Immature natural killer cell (primary cell): ENCODE measurements at regions not wholly inside any gene's neighbourhood (a gene's known extent, or its start where the extent isn't known, plus 50 kb on each side); places are given as distances from the start of the nearest gene placed in this dataset.

ENCODE experiments used
- DNase-seq, 3 donors: peaks; one replicate each; pipeline ENCODE4 v3.0.0; 2022; ENCODE audit warnings: mixed read lengths in 1 of 3
- H3K27ac Mint-ChIP-seq, 6 donors: one replicate each; pipeline ENCODE4 v1.8.0; 2020; ENCODE audit warnings: mixed read lengths in 6 of 6, mild to moderate bottlenecking in 5 of 6, inconsistent platforms in 4 of 6, moderate library complexity in 3 of 6
- H3K27me3 Mint-ChIP-seq, 3 donors: one replicate each; pipeline ENCODE4 v1.8.0; 2020 to 2021; ENCODE audit warnings: low read depth in 3 of 3, mild to moderate bottlenecking in 3 of 3, mixed read lengths in 3 of 3, moderate library complexity in 3 of 3, inconsistent platforms in 1 of 3
- H3K36me3 Mint-ChIP-seq, 3 donors: one replicate each; pipeline ENCODE4 v1.8.0; 2020; ENCODE audit warnings: mixed read lengths in 3 of 3, inconsistent platforms in 2 of 3, mild to moderate bottlenecking in 2 of 3
- H3K4me1 Mint-ChIP-seq, 2 donors: one replicate each; pipeline ENCODE4 v1.8.0; 2020; ENCODE audit warnings: inconsistent platforms in 2 of 2, mild to moderate bottlenecking in 2 of 2, mixed read lengths in 2 of 2, moderate library complexity in 1 of 2
- H3K4me3 Mint-ChIP-seq, 5 donors: one replicate each; pipeline ENCODE4 v1.8.0; 2020; ENCODE audit warnings: mild to moderate bottlenecking in 5 of 5, mixed read lengths in 5 of 5, inconsistent platforms in 3 of 5, moderate library complexity in 3 of 5
- H3K9me3 Mint-ChIP-seq, 6 donors: one replicate each; pipeline ENCODE4 v1.8.0; 2020; ENCODE audit warnings: mild to moderate bottlenecking in 6 of 6, mixed read lengths in 6 of 6, inconsistent platforms in 4 of 6, moderate library complexity in 3 of 6

DNA sequence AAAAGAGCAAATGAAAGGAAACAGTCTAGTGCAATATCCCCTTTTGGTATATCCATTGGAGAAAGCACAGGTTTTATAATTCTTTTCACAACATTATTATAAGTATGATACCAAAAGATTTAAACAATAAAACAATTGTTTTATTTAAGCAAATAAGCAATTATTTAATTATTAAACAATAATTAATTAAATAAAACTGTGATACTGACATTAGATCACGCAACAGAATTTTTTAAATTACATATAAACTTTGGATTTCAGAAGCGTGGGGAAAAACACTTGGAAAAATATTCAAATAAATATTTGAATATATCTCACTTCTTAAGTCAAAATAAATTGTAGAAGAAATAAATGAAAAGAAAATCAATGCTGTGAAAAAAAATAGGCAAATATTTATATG, 76.2 kb upstream of the STXBP5 start:
- Mint-ChIP-seq H3K36me3 (no peaks in the 10 kb centered on the region), H3K4me3 (no peak overlapping the region), H3K27me3 (peaks cover 0 to 2% (median 0%) of the 10 kb centered on the region in 3 donors), H3K27ac (no peak overlapping the region), H3K9me3 (no peaks in the 10 kb centered on the region), H3K4me1 (no peaks in the 10 kb centered on the region)
- no peak for DNase-seq

DNA sequence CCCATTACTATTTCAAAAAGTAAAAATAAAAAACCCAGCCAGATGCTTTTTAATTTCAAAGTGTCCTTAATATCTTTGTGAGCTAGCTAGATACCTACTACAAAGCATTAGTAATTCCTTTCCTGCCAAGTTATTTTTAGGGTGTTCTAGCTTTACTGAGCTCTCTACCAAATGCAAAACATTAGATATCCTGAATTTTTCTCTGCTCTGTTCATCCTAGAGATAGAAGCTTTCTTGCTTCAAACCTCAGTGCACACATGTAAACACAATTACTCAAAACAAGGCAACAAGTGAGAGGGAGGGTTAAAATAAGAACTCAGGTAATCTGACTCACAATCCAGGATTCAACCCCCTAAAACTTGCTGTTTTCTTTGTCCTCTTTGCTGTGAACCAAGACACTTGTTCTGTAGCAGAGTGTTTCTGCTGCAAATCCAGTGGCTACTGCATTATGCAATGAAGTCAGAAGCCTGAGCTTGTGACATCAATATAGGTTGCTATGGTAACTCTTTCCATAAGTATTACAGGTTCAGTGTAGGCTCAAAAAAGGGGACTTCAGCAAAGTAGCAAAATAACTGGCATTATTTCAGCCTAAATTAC, 72.6 kb upstream of the STXBP5 start:
- H3K36me3 Mint-ChIP-seq, result no peaks in the 10 kb centered on the region
- H3K4me1 Mint-ChIP-seq, result no peaks in the 10 kb centered on the region
- no peak for DNase-seq
- peaks cover 1 to 5% (median 2%) of the 10 kb centered on the region in 3 donors for H3K27me3 Mint-ChIP-seq
- no peak overlapping the region for H3K4me3 Mint-ChIP-seq
- no peaks in the 10 kb centered on the region for H3K9me3 Mint-ChIP-seq
- H3K27ac Mint-ChIP-seq, result no peak overlapping the region

DNA sequence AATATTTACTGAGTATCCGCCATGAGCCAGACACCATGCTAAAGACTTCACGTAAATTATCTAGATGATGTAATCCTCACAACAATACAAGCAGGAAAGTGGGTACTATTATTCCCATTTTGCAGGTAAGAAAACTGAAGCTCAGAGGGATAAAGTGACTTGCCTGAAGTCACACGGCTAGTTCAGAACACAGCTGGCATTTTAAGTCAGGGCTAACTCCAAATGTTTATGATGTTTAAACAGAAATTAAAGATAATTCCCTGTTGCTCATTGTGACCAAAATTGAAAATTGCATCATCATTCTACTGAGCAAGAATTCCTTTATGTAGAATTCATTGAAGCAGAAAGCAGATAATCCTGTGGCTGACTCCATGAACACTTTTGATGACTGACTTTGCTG, 71.3 kb upstream of the STXBP5 start:
- H3K4me3 Mint-ChIP-seq, result no peak overlapping the region
- no peaks in the 10 kb centered on the region for H3K9me3 Mint-ChIP-seq
- H3K27me3 Mint-ChIP-seq, result peaks cover 2 to 7% (median 3%) of the 10 kb centered on the region in 3 donors
- DNase-seq, result no peak
- H3K36me3 Mint-ChIP-seq, result no peaks in the 10 kb centered on the region
- H3K27ac Mint-ChIP-seq, result no peak overlapping the region
- no peaks in the 10 kb centered on the region for H3K4me1 Mint-ChIP-seq

DNA sequence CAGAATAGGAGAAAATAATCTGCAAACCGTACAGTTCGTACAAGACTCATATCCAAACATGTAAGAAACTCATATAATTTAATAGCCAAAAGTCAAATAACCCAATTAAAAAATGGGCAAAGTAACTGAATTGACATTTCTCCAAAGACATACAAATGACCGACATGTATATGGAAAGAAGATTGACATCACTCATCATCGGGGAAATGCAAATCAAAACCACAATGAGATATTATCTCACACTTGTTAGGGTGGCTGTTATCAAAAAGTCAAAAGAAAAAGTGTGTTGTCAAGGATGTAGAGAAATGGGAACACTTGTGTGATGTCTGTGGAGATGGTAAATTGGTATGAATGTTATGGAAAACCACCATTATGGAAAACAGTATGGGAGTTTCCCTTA, 70.5 kb upstream of the STXBP5 start:
- Mint-ChIP-seq H3K27me3 (peaks cover 3 to 9% (median 4%) of the 10 kb centered on the region in 3 donors), H3K4me1 (no peaks in the 10 kb centered on the region)

DNA sequence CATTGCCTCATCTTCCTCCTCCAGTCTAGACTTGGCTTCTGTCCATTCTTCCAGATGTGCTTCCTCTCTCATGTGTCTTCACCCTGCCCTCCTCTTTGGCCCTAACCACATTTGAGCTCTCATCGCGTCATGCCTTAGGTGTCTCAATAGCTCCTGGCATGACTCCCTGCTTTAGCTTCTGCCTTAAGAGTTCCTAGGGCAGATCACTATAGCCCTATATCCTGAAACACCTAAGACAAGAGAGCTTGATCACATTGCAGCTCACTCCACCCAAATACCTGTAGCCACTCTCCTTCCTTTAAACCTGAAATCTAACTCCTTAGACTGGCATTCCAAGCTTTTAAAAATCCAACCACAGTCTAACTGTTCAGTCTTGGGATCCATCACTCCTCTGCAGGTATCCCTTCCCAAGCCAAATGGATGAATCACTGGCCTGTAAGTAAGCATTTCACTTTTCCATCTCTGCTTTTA, 69.0 kb upstream of the STXBP5 start:
- no peaks in the 10 kb centered on the region for H3K4me1 Mint-ChIP-seq
- H3K36me3 Mint-ChIP-seq, result peaks cover 0 to 3% (median 0%) of the 10 kb centered on the region in 3 donors
- H3K27ac Mint-ChIP-seq, result no peak overlapping the region
- DNase-seq, result no peak
- no peak overlapping the region for H3K4me3 Mint-ChIP-seq
- H3K9me3 Mint-ChIP-seq, result no peaks in the 10 kb centered on the region
- H3K27me3 Mint-ChIP-seq, result peaks cover 3 to 9% (median 4%) of the 10 kb centered on the region in 3 donors

More for the DNA sequence above, 70.5 kb upstream of the STXBP5 start:
- no peak overlapping the region for H3K27ac Mint-ChIP-seq
- no peak for DNase-seq
- H3K9me3 Mint-ChIP-seq, result no peaks in the 10 kb centered on the region
- no peaks in the 10 kb centered on the region for H3K36me3 Mint-ChIP-seq
- no peak overlapping the region for H3K4me3 Mint-ChIP-seq

DNA sequence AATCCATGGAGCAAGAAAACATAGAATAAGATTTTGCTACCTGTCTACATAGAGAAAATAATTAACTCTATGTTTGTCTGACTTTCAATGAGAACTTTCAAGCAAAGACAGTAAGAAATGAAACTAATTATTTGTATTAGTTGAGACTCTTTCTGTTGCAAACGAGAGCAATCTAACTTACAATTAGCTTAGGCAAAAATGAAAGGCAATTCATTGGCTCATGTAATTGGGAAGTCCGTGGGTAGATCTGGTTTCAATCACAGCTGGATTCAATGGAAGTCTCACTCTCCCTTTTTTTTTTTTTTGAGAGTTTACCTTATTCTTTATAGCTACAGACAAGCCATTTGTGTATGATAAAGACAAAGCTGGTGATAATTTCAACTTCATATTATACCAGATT, 68.2 kb upstream of the STXBP5 start:
- Mint-ChIP-seq H3K4me3 (no peak overlapping the region), H3K9me3 (no peaks in the 10 kb centered on the region), H3K27ac (no peak overlapping the region), H3K27me3 (peaks cover 3 to 7% (median 4%) of the 10 kb centered on the region in 3 donors), H3K36me3 (peaks cover 0 to 3% (median 0%) of the 10 kb centered on the region in 3 donors), H3K4me1 (no peaks in the 10 kb centered on the region)
- no peak for DNase-seq

DNA sequence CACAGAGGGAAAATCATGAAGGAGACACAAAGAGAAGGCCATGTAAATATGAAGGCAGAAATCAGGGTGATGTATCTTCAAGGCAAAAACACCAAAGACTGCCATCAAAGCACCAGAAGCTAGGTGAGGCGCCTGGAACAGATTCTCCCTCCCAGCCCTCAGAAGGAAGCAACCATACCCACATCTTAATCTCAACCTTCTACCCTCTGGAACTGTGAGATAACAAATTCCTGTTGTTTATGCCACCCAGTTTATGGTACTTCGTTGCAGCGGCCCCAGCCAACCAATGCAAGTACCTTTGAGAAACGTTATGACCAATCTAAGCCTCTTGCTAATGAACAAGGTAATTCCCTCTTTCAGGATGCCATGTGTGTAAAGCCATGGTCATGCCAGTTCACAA, 66.2 kb upstream of the STXBP5 start:
- no peak overlapping the region for H3K4me3 Mint-ChIP-seq
- no peaks in the 10 kb centered on the region for H3K9me3 Mint-ChIP-seq
- no peaks in the 10 kb centered on the region for H3K4me1 Mint-ChIP-seq

DNA sequence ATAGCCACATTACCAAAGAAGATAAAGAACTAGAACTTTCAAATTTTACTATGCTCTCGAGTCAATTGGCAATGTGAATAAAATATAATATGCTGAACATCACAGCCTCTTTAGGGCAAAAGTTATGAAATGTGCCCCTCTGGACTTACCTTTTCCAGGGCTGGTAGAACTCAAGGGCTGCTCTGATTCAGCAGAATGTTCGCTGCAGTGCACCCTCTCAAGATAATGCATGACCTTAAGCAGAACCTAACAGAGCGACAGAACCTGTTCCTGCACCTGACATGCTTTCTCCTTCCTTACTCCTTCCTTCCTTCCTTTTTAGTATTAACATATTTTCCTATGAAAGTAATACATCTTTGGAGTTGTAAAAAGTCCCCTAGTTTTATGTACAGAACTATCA, 65.4 kb upstream of the STXBP5 start:
- Mint-ChIP-seq H3K27me3 (peaks cover 3 to 7% (median 4%) of the 10 kb centered on the region in 3 donors), H3K4me3 (no peak overlapping the region), H3K4me1 (no peaks in the 10 kb centered on the region), H3K9me3 (no peaks in the 10 kb centered on the region), H3K27ac (no peak overlapping the region), H3K36me3 (peaks cover 0 to 3% (median 0%) of the 10 kb centered on the region in 3 donors)
- no peak for DNase-seq

More for the DNA sequence above, 66.2 kb upstream of the STXBP5 start:
- H3K27ac Mint-ChIP-seq, result no peak overlapping the region
- H3K36me3 Mint-ChIP-seq, result peaks cover 0 to 3% (median 0%) of the 10 kb centered on the region in 3 donors
- no peak for DNase-seq
- peaks cover 3 to 7% (median 4%) of the 10 kb centered on the region in 3 donors for H3K27me3 Mint-ChIP-seq

DNA sequence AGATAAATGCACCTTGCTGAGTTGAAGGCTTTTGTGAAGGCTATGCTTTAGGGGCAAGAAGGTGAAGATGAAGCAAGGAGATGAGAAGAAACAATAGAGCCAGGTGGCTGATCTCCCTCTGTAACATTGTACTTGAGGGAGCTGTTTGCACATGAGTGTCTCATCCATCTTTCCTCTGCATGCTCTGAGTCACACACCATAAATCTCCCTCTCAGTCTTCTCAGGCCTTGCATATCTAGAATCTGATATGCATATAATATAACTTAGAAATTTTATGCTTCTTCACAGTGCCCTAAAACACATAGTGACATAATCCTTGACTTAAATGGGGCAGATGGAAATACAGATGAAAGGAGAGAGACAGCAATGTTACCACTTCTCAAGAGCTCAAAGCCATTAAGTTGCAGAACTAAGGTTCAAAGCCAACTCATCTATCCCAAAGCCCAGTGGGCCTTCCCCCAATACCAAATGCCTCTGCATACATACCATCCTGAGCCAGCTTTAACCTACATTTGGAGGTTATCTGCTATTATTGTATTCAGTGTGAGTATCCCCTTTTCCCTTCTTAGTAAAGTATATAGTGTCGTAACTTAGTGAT, 62.4 kb upstream of the STXBP5 start:
- Mint-ChIP-seq H3K27me3 (peaks cover 2 to 6% (median 2%) of the 10 kb centered on the region in 3 donors), H3K4me3 (no peak overlapping the region), H3K27ac (no peak overlapping the region), H3K9me3 (no peaks in the 10 kb centered on the region), H3K36me3 (peaks cover 0 to 3% (median 0%) of the 10 kb centered on the region in 3 donors), H3K4me1 (no peaks in the 10 kb centered on the region)
- DNase-seq, result no peak

DNA sequence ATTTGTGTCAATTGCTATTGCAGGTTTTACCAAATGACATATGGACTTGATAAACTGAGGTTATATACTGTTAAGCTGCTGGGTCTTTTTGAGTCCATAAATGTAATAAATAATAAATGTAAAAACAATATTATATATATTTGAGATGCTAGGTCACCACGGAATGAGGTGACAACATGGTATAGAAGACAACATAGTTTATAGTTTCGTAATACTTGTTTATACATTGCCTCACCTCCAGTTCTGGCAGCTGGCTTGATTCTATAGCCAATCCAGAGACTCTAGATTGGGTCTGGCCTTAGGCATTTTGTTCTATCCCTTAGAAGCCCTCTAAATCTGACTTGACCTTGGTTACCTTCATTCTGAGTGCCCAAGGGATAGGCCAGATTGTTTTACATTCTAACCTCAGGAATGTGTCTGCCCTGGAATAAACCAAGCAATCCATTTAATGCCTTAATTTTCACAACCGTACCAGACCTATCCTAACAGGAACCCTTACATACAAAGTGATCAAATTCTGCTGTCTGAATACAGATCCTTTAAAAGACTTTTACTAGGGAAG, 61.5 kb upstream of the STXBP5 start:
- H3K27me3 Mint-ChIP-seq, result peaks cover under 1 to 5% (median 2%) of the 10 kb centered on the region in 3 donors
- H3K36me3 Mint-ChIP-seq, result peaks cover 0 to 3% (median 0%) of the 10 kb centered on the region in 3 donors
- no peak overlapping the region for H3K27ac Mint-ChIP-seq
- no peak for DNase-seq
- H3K4me1 Mint-ChIP-seq, result no peaks in the 10 kb centered on the region
- H3K9me3 Mint-ChIP-seq, result no peaks in the 10 kb centered on the region
- no peak overlapping the region for H3K4me3 Mint-ChIP-seq

DNA sequence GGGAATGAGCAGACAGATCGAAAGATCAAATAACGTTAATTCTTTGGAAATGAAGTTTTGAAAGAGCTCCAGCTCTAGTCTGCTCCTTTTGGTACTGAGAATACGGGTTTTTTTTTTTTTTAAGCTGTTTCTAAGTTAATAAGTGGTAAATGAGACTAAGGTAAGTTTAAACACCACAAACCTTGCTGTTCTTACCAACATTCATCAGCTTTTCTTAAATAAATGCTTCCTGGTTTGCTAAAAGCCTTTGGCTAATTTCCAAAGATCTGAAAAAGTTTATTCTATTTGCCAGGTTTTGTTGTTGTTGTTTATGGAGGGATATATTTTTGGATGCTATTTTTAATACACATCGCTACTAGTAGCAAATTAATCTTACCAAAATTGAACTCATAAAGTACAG, 55.1 kb upstream of the STXBP5 start:
- Mint-ChIP-seq H3K27me3 (peaks cover 1 to 7% (median 4%) of the 10 kb centered on the region in 3 donors), H3K9me3 (peaks cover 0 to 4% (median 0%) of the 10 kb centered on the region in 6 donors), H3K27ac (no peak overlapping the region), H3K4me3 (no peak overlapping the region), H3K36me3 (no peaks in the 10 kb centered on the region), H3K4me1 (no peaks in the 10 kb centered on the region)
- no peak for DNase-seq

DNA sequence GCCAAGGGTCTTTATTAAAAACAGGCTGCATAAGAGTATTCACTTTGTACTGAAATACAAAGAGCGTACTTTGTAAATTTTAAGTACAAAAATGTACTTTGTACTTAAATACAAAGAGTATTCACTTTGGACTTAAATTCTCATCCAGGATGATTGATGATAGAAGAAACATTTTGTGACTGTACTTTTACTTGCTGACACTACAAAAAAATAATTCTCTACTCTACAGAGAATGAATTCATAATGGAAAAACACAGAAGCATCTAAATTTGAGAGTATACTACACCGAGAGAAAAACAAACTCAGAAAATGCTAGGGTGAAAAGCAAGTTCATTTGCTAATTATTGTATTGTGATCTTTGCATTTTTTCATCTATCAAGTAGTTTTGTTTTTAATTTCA, 54.4 kb upstream of the STXBP5 start:
- Mint-ChIP-seq H3K27me3 (peaks cover 1 to 5% (median 4%) of the 10 kb centered on the region in 3 donors), H3K4me1 (no peaks in the 10 kb centered on the region), H3K27ac (no peak overlapping the region), H3K9me3 (peaks cover 0 to 5% (median 0%) of the 10 kb centered on the region in 6 donors), H3K36me3 (no peaks in the 10 kb centered on the region), H3K4me3 (no peak overlapping the region)
- DNase-seq, result no peak

DNA sequence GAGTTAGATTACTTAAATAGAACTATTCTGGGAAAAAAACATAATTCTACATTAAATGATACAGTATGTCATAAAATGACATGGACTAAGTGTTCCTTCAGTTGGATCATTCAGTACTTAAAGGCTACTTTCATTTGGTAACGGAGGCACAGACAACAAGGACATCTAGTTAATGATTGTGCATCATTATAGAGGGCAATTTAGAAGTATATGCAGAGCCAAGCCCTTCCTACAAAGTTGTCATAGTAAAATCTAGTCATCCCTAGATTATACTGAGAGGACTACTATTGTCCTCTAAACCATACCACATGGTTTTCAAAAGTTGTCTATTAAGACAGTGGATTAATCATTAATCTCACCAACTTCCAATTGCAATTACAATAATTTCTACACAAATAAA, 53.9 kb upstream of the STXBP5 start:
- no peaks in the 10 kb centered on the region for H3K36me3 Mint-ChIP-seq
- peaks cover 0 to 5% (median 0%) of the 10 kb centered on the region in 6 donors for H3K9me3 Mint-ChIP-seq
- no peak overlapping the region for H3K27ac Mint-ChIP-seq
- no peak overlapping the region for H3K4me3 Mint-ChIP-seq
- DNase-seq, result no peak
- no peaks in the 10 kb centered on the region for H3K4me1 Mint-ChIP-seq
- peaks cover 1 to 5% (median 4%) of the 10 kb centered on the region in 3 donors for H3K27me3 Mint-ChIP-seq
